Retina (tissue), 1 donor: ENCODE measurements at regions not wholly inside any gene's neighbourhood (a gene's known extent, or its start where the extent isn't known, plus 50 kb on each side); places are given as distances from the start of the nearest gene placed in this dataset.
"Not testable (repeated sequence)": the region's sequence is repeated elsewhere in the genome, so short reads cannot be mapped to it uniquely, and the experiment has no call there.

Experiments
- DNase-seq: peaks from one replicate; pipeline ENCODE4 v3.0.0-alpha.2; 2016

- no peak for DNase-seq
Observed at GRCh38 chr13:23947893-23948292, 50.6 kb upstream of the C1QTNF9B start.

GRCh38 chr13:23949200-23949599, 51.9 kb upstream of the C1QTNF9B start:
- no peak for DNase-seq

GRCh38 chr13:23949736-23950135, 52.4 kb upstream of the C1QTNF9B start:
- DNase-seq = no peak

- DNase-seq = no peak
Observed at GRCh38 chr13:23950736-23951510, 53.6 kb upstream of the C1QTNF9B start.

GRCh38 chr13:23952796-23953195, 55.5 kb upstream of the C1QTNF9B start:
- DNase-seq = no peak

- no peak for DNase-seq
Observed at GRCh38 chr13:23953860-23954512, 56.7 kb upstream of the C1QTNF9B start.

GRCh38 chr13:23955064-23955463, 57.8 kb upstream of the C1QTNF9B start:
- DNase-seq = no peak

GRCh38 chr13:23956106-23956505, 58.8 kb upstream of the C1QTNF9B start:
- no peak for DNase-seq

- DNase-seq = no peak
Observed at GRCh38 chr13:23957981-23958380, 60.7 kb upstream of the C1QTNF9B start.

GRCh38 chr13:23959231-23959862, 62.0 kb upstream of the C1QTNF9B start:
- no peak for DNase-seq

GRCh38 chr13:23960566-23961156, 63.4 kb upstream of the C1QTNF9B start:
- DNase-seq = no peak

GRCh38 chr13:23963184-23963931, 66.1 kb upstream of the C1QTNF9B start:
- no peak for DNase-seq

GRCh38 chr13:23963947-23964346, 66.6 kb upstream of the C1QTNF9B start:
- DNase-seq = no peak

- DNase-seq = no peak
Observed at GRCh38 chr13:23965346-23965745, 68.0 kb upstream of the C1QTNF9B start.

GRCh38 chr13:23966221-23966690, 69.0 kb upstream of the C1QTNF9B start:
- DNase-seq = no peak

- no peak for DNase-seq
Observed at GRCh38 chr13:23966691-23967615, 69.7 kb upstream of the C1QTNF9B start.

GRCh38 chr13:23967792-23968191, 70.5 kb upstream of the C1QTNF9B start:
- not testable (repeated sequence) for DNase-seq

- DNase-seq = no peak
Observed at GRCh38 chr13:23969647-23970046, 72.3 kb upstream of the C1QTNF9B start.

- peak; percentile 94 for DNase-seq
Observed at GRCh38 chr13:23979361-23980159, 82.3 kb upstream of the C1QTNF9B start.

- no peak for DNase-seq
Observed at GRCh38 chr13:23980160-23980551, 82.9 kb upstream of the C1QTNF9B start.

GRCh38 chr13:23983671-23984070, 86.4 kb upstream of the C1QTNF9B start:
- no peak for DNase-seq
